ENCODE measurements at regions not wholly inside any gene's neighbourhood (a gene's known extent, or its start where the extent isn't known, plus 50 kb on each side); places are given as distances from the start of the nearest gene placed in this dataset.

DNA sequence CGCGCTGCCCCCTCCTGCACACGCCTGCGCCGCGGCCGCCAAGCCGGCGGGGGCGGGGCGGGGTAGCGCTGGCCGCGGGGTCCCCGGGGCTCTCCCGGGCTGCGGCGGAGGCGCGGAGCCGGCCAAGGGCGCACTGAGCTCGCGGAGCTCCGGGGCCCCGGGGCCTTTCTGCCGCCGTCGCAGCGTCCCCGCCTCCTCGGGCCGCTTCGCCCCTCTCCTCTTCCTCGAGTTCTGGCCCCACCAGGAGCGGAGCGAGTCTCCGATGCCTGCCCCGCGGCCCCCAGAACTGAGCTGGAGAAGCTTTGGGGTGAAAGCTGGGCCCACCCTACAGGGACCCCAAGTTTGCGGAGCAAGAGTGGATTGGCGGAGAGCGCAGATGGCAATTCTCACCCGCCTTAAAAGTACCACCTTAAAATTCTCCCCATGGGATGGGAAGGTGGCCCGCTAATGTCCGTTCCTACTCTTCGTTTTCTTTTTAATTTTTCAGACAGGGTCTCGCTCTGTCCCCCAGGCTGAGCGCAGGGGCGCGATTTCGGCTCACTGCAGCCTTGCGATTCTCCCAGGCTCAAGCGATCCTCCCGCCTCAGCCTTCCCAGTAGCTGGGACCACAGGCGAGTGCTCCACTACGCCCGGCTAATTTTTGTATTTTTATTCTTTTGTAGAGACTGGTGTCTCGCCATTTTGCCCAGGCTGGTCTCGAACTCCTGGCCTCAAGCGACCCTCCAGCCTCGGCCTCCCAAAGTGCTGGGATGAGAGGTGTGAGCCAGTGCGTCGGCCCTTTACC lies 129.6 kb downstream of the NDUFA12 start:
- ATAC-seq (peak; percentile 1; the same call in 1 of the 2 replicates), DNase-seq (ENCODE audit: low read depth, low spot score) (no peak)
- intact Hi-C loops (cut with micrococcal nuclease), result loop anchor here (10.0 kb wide), 2 partner anchors 661 to 739 kb away; no protein-coding TSS in a partner anchor
- Histone ChIP-seq H3K27me3 (ENCODE audit: insufficient read depth, low read length) (no peaks in the 10 kb centered on the region), H3K4me3 (replicated peaks in 1 of 2; ENCODE audit: low read depth in 1 of 2, low read length in 2 of 2) (peak overlapping the region; percentile 45 to 59), H3K79me2 (ENCODE audit: insufficient read depth, low read length) (no peaks in the 10 kb centered on the region), H3K36me3 (ENCODE audit: control insufficient read depth in 1 of 2, insufficient read depth in 2 of 2, low read length in 2 of 2) (no peaks in the 10 kb centered on the region), H4K20me1 (ENCODE audit: insufficient read depth) (no peaks in the 10 kb centered on the region), H2AFZ (ENCODE audit: low read depth, low read length, poor library complexity, severe bottlenecking) (peak overlapping the region; percentile 90), H3K9me3 (ENCODE audit: control insufficient read depth in 1 of 2, insufficient read depth in 1 of 2, low read depth in 1 of 2, low read length in 2 of 2) (no peaks in the 10 kb centered on the region), H3K27ac (ENCODE audit: low read depth, low read length) (peak overlapping the region; percentile 32; the same call in 1 of the 2 replicates), H3K4me2 (ENCODE audit: low read length) (peak overlapping the region; percentile 88), H3K9me2 (ENCODE audit: insufficient read depth) (no peaks in the 10 kb centered on the region), H3K4me1 (ENCODE audit: control insufficient read depth in 1 of 2, insufficient read depth in 2 of 2, low read length in 2 of 2) (peaks cover 19 to 26% of the 10 kb centered on the region in 2 experiments; a peak in 3 of 4 replicates), H3K9ac (ENCODE audit: low read length) (peak overlapping the region; percentile 51)
- CTCF ChIA-PET, result interaction anchor here (1.4 kb wide), 1 partner anchor 166 kb away, joined by 4 read pairs; no protein-coding TSS in a partner anchor
- POLR2A ChIA-PET, result interaction anchor here (0.8 kb wide), 1 partner anchor 257 kb away, joined by 3 read pairs; no protein-coding TSS in a partner anchor
- RAD21 ChIA-PET (ENCODE audit: low non-redundant PET in 1 of 2, low total read pairs in 2 of 2, uncharacterized antibody in 2 of 2, unreplicated experiment in 2 of 2), result no interaction called here
- TF ChIP-seq FOSL1 (IDR thresholded peaks at IDR 0.05; ENCODE audit: low read depth) (no peak), CBX3 (IDR thresholded peaks at IDR 0.05; ENCODE audit: low read depth) (no peak), SP1 (IDR thresholded peaks at IDR 0.05; ENCODE audit: low read depth) (no peak), JUND (IDR thresholded peaks at IDR 0.05) (no peak), SIN3A (IDR thresholded peaks at IDR 0.05; ENCODE audit: low read depth) (no peak), ZNF274 (IDR thresholded peaks at IDR 0.05; ENCODE audit: low read depth, low read length) (no peak), CEBPB (IDR thresholded peaks at IDR 0.05; ENCODE audit: low read depth) (no peak), EGR1 (IDR thresholded peaks at IDR 0.05; ENCODE audit: low read depth) (no peak), POLR2A (IDR thresholded peaks at IDR 0.05; ENCODE audit: borderline replicate concordance, extremely low read depth, insufficient read depth, insufficient read length) (no peak), ZFX (IDR thresholded peaks at IDR 0.05) (no peak), RAD21 (IDR thresholded peaks at IDR 0.05; ENCODE audit: low read depth) (no peak)
- BruUV-seq (replicated peaks), result no TSS peak

Data from HCT116 (cell line).